ENCODE measurements at regions not wholly inside any gene's neighbourhood (a gene's known extent, or its start where the extent isn't known, plus 50 kb on each side); places are given as distances from the start of the nearest gene placed in this dataset.

DNA sequence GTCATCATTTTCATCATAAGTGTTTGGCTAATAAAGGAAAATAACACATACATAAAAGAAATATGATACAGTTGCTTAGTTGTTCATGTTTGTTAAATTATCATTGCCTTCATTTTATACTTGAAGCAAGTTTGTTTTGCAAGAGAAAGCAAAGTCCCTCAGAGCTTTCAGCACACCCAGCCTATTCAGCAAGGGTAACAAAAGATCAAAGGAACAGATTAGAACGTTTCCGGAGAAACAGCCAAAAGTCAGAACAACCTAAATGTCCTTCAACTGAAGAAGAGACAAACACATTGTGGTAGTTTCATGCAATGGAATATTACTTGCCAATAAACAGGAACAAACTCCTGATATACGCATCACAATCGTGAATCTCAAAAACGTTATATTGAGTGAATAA, 380.7 kb downstream of the MZT1 start (continued):
- TF ChIP-seq, protein P1, sequence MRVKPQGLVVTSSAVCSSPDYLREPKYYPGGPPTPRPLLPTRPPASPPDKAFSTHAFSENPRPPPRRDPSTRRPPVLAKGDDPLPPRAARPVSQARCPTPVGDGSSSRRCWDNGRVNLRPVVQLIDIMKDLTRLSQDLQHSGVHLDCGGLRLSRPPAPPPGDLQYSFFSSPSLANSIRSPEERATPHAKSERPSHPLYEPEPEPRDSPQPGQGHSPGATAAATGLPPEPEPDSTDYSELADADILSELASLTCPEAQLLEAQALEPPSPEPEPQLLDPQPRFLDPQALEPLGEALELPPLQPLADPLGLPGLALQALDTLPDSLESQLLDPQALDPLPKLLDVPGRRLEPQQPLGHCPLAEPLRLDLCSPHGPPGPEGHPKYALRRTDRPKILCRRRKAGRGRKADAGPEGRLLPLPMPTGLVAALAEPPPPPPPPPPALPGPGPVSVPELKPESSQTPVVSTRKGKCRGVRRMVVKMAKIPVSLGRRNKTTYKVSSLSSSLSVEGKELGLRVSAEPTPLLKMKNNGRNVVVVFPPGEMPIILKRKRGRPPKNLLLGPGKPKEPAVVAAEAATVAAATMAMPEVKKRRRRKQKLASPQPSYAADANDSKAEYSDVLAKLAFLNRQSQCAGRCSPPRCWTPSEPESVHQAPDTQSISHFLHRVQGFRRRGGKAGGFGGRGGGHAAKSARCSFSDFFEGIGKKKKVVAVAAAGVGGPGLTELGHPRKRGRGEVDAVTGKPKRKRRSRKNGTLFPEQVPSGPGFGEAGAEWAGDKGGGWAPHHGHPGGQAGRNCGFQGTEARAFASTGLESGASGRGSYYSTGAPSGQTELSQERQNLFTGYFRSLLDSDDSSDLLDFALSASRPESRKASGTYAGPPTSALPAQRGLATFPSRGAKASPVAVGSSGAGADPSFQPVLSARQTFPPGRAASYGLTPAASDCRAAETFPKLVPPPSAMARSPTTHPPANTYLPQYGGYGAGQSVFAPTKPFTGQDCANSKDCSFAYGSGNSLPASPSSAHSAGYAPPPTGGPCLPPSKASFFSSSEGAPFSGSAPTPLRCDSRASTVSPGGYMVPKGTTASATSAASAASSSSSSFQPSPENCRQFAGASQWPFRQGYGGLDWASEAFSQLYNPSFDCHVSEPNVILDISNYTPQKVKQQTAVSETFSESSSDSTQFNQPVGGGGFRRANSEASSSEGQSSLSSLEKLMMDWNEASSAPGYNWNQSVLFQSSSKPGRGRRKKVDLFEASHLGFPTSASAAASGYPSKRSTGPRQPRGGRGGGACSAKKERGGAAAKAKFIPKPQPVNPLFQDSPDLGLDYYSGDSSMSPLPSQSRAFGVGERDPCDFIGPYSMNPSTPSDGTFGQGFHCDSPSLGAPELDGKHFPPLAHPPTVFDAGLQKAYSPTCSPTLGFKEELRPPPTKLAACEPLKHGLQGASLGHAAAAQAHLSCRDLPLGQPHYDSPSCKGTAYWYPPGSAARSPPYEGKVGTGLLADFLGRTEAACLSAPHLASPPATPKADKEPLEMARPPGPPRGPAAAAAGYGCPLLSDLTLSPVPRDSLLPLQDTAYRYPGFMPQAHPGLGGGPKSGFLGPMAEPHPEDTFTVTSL (CRISPR knock-in tag; IDR thresholded peaks at IDR 0.05; ENCODE audit: borderline replicate concordance): peak; percentile 58; the same call in 1 of the 2 replicates
- TF ChIP-seq RAD51 (IDR thresholded peaks at IDR 0.05; ENCODE audit: borderline replicate concordance) (no peak), ZNF589 (CRISPR knock-in tag; conservative IDR thresholded peaks at IDR 0.05) (no peak), CREM (IDR thresholded peaks at IDR 0.05) (no peak), CREM (CRISPR knock-in tag; IDR thresholded peaks at IDR 0.05) (no peak), FOXJ3 (CRISPR knock-in tag; IDR thresholded peaks at IDR 0.05; ENCODE audit: borderline replicate concordance) (peak; percentile 59; the same call in 1 of the 2 replicates), SOX6 (IDR thresholded peaks at IDR 0.05) (no peak), SOX6 (CRISPR knock-in tag; IDR thresholded peaks at IDR 0.05) (peak; percentile 60), STAT5B (CRISPR knock-in tag; IDR thresholded peaks at IDR 0.05) (no peak), ATAD3A (CRISPR knock-in tag; IDR thresholded peaks at IDR 0.05) (no peak), SMARCC2 (IDR thresholded peaks at IDR 0.05) (no peak), HOXA5 (CRISPR knock-in tag; IDR thresholded peaks at IDR 0.05) (no peak), ZNF7 (CRISPR knock-in tag; IDR thresholded peaks at IDR 0.05) (peak; percentile 17; the same call in 1 of the 2 replicates), ZNF850 (CRISPR knock-in tag; conservative IDR thresholded peaks at IDR 0.05) (no peak), REXO4 (CRISPR knock-in tag; IDR thresholded peaks at IDR 0.05; ENCODE audit: borderline replicate concordance) (no peak)
- TF ChIP-seq, protein P2, sequence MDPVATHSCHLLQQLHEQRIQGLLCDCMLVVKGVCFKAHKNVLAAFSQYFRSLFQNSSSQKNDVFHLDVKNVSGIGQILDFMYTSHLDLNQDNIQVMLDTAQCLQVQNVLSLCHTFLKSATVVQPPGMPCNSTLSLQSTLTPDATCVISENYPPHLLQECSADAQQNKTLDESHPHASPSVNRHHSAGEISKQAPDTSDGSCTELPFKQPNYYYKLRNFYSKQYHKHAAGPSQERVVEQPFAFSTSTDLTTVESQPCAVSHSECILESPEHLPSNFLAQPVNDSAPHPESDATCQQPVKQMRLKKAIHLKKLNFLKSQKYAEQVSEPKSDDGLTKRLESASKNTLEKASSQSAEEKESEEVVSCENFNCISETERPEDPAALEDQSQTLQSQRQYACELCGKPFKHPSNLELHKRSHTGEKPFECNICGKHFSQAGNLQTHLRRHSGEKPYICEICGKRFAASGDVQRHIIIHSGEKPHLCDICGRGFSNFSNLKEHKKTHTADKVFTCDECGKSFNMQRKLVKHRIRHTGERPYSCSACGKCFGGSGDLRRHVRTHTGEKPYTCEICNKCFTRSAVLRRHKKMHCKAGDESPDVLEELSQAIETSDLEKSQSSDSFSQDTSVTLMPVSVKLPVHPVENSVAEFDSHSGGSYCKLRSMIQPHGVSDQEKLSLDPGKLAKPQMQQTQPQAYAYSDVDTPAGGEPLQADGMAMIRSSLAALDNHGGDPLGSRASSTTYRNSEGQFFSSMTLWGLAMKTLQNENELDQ (CRISPR knock-in tag; IDR thresholded peaks at IDR 0.05; ENCODE audit: borderline replicate concordance): no peak
- TF ChIP-seq, protein P3, sequence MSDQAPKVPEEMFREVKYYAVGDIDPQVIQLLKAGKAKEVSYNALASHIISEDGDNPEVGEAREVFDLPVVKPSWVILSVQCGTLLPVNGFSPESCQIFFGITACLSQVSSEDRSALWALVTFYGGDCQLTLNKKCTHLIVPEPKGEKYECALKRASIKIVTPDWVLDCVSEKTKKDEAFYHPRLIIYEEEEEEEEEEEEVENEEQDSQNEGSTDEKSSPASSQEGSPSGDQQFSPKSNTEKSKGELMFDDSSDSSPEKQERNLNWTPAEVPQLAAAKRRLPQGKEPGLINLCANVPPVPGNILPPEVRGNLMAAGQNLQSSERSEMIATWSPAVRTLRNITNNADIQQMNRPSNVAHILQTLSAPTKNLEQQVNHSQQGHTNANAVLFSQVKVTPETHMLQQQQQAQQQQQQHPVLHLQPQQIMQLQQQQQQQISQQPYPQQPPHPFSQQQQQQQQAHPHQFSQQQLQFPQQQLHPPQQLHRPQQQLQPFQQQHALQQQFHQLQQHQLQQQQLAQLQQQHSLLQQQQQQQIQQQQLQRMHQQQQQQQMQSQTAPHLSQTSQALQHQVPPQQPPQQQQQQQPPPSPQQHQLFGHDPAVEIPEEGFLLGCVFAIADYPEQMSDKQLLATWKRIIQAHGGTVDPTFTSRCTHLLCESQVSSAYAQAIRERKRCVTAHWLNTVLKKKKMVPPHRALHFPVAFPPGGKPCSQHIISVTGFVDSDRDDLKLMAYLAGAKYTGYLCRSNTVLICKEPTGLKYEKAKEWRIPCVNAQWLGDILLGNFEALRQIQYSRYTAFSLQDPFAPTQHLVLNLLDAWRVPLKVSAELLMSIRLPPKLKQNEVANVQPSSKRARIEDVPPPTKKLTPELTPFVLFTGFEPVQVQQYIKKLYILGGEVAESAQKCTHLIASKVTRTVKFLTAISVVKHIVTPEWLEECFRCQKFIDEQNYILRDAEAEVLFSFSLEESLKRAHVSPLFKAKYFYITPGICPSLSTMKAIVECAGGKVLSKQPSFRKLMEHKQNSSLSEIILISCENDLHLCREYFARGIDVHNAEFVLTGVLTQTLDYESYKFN (CRISPR knock-in tag; conservative IDR thresholded peaks at IDR 0.05): 0 out of 2 replicates have a peak, but pooled peaks have one; percentile 36
- TF ChIP-seq, protein P4, sequence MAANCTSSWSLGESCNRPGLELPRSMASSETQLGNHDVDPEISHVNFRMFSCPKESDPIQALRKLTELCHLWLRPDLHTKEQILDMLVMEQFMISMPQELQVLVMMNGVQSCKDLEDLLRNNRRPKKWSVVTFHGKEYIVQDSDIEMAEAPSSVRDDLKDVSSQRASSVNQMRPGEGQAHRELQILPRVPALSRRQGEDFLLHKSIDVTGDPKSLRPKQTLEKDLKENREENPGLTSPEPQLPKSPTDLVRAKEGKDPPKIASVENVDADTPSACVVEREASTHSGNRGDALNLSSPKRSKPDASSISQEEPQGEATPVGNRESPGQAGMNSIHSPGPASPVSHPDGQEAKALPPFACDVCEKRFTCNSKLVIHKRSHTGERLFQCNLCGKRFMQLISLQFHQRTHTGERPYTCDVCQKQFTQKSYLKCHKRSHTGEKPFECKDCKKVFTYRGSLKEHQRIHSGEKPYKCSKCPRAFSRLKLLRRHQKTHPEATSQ (CRISPR knock-in tag; IDR thresholded peaks at IDR 0.05; ENCODE audit: borderline replicate concordance): no peak
